SK-N-SH treated with all-trans-retinoic acid at 6 μM for 48 hours (cell line): ENCODE measurements at regions not wholly inside any gene's neighbourhood (a gene's known extent, or its start where the extent isn't known, plus 50 kb on each side); places are given as distances from the start of the nearest gene placed in this dataset.

ENCODE experiments used
- ATAC-seq: fragments of 200-7000 bp; cut with Tn5 transposase; 3 replicates; pipeline ENCODE4 v1.9.1; 2020; ENCODE audit warnings: mild to moderate bottlenecking, moderate library complexity
- CSDC2 ChIP-seq: fragments of 250-450 bp; sonication (Bioruptor Pico); IDR thresholded peaks from 2 replicates; pipeline ENCODE4 v1.5.0; 2020; ENCODE audit warnings: mild to moderate bottlenecking, moderate library complexity
- CSRNP3 ChIP-seq: fragments of 250-450 bp; sonication (Bioruptor Pico); IDR thresholded peaks from 2 replicates; pipeline ENCODE4 v1.5.1; 2021; ENCODE audit warnings: mild to moderate bottlenecking, moderate library complexity
- ESRRG ChIP-seq: fragments of 250-450 bp; sonication (Bioruptor Pico); IDR thresholded peaks from 2 replicates; pipeline ENCODE4 v1.6.1; 2021; ENCODE audit warnings: mild to moderate bottlenecking
- GLIS3 ChIP-seq: fragments of 250-450 bp; sonication (Bioruptor Pico); IDR thresholded peaks from 2 replicates; pipeline ENCODE4 v1.5.0; 2020; ENCODE audit warnings: mild to moderate bottlenecking, moderate library complexity
- ISL1 ChIP-seq: fragments of 250-450 bp; sonication (Bioruptor Pico); IDR thresholded peaks from 2 replicates; pipeline ENCODE4 v2.1.2; 2022; ENCODE audit warnings: mild to moderate bottlenecking, moderate library complexity
- OSR1 ChIP-seq: fragments of 250-450 bp; sonication (Bioruptor Pico); IDR thresholded peaks from 2 replicates; pipeline ENCODE4 v1.8.0; 2022; ENCODE audit warnings: moderate library complexity, mild to moderate bottlenecking, inconsistent platforms
- PPARA ChIP-seq: fragments of 250-450 bp; sonication (Bioruptor Pico); IDR thresholded peaks from 2 replicates; pipeline ENCODE4 v1.5.0; 2020; ENCODE audit warnings: mild to moderate bottlenecking, borderline replicate concordance
- RARB ChIP-seq: fragments of 250-450 bp; sonication (Bioruptor Pico); IDR thresholded peaks from 2 replicates; pipeline ENCODE4 v1.8.0; 2021; ENCODE audit warnings: mild to moderate bottlenecking, moderate library complexity
- SNAI2 ChIP-seq: fragments of 250-450 bp; sonication (Bioruptor Pico); IDR thresholded peaks from 2 replicates; pipeline ENCODE4 v1.5.0; 2020; ENCODE audit warnings: mild to moderate bottlenecking, moderate library complexity
- TCF4 ChIP-seq: fragments of 250-450 bp; sonication (Bioruptor Pico); IDR thresholded peaks from 2 replicates; pipeline ENCODE4 v1.8.0; 2021; ENCODE audit warnings: mild to moderate bottlenecking, moderate library complexity, borderline replicate concordance
- TOX ChIP-seq: fragments of 250-450 bp; sonication (Bioruptor Pico); IDR thresholded peaks from 2 replicates; pipeline ENCODE4 v1.8.0; 2021; ENCODE audit warnings: mild to moderate bottlenecking, moderate library complexity, borderline replicate concordance
- ZC3H10 ChIP-seq: fragments of 250-450 bp; sonication (Bioruptor Pico); IDR thresholded peaks from 2 replicates; pipeline ENCODE4 v1.5.1; 2021; ENCODE audit warnings: mild to moderate bottlenecking, moderate library complexity
- ZFP3 ChIP-seq: fragments of 250-450 bp; sonication (Bioruptor Pico); IDR thresholded peaks from 2 replicates; pipeline ENCODE4 v1.5.0; 2020; ENCODE audit warnings: mild to moderate bottlenecking, moderate library complexity
- ZFP30 ChIP-seq: fragments of 450-650 bp; formaldehyde crosslinking; IDR thresholded peaks from 2 replicates; pipeline ENCODE4 v1.5.0; 2022; ENCODE audit warnings: mild to moderate bottlenecking, moderate library complexity
- ZNF565 ChIP-seq: fragments of 450-650 bp; formaldehyde crosslinking; conservative IDR thresholded peaks from 2 replicates; pipeline ENCODE4 v1.5.0; 2020; ENCODE audit warnings: low read depth, mild to moderate bottlenecking, moderate library complexity
- ZNF70 ChIP-seq: fragments of 450-650 bp; formaldehyde crosslinking; IDR thresholded peaks from 2 replicates; pipeline ENCODE4 v1.5.0; 2020; ENCODE audit warnings: mild to moderate bottlenecking, moderate library complexity
- ZNF8 ChIP-seq: fragments of 450-650 bp; formaldehyde crosslinking; IDR thresholded peaks from 2 replicates; pipeline ENCODE4 v1.5.0; 2020; ENCODE audit warnings: mild to moderate bottlenecking, moderate library complexity
- TF ChIP-seq, protein P1 (sequence below): fragments of 250-450 bp; sonication (Bioruptor Pico); IDR thresholded peaks from 2 replicates; pipeline ENCODE4 v1.8.0; 2021; ENCODE audit warnings: low read depth, mild to moderate bottlenecking, moderate library complexity, borderline replicate concordance
- TF ChIP-seq, protein P2 (sequence below): fragments of 250-450 bp; sonication (Bioruptor Pico); IDR thresholded peaks from 2 replicates; pipeline ENCODE4 v1.5.1; 2020; ENCODE audit warnings: low read depth, mild to moderate bottlenecking, moderate library complexity
- TF ChIP-seq, protein P3 (sequence below): fragments of 250-450 bp; sonication (Bioruptor Pico); IDR thresholded peaks from 2 replicates; pipeline ENCODE4 v1.8.0; 2020; ENCODE audit warnings: mild to moderate bottlenecking, moderate library complexity, borderline replicate concordance
- TF ChIP-seq, protein P4 (sequence below): fragments of 250-450 bp; sonication (Bioruptor Pico); IDR thresholded peaks from 2 replicates; pipeline ENCODE4 v1.5.0; 2020; ENCODE audit warnings: mild to moderate bottlenecking, moderate library complexity

- TF ChIP-seq ZNF70 (CRISPR knock-in tag) (no peak), SNAI2 (CRISPR knock-in tag) (no peak), ZNF8 (no peak), ISL1 (CRISPR knock-in tag) (no peak), GLIS3 (no peak), RARB (CRISPR knock-in tag) (no peak), CSDC2 (CRISPR knock-in tag) (no peak), PPARA (CRISPR knock-in tag) (no peak), ZC3H10 (no peak), OSR1 (CRISPR knock-in tag) (no peak), TCF4 (no peak), ZNF565 (CRISPR knock-in tag) (no peak), ZFP30 (CRISPR knock-in tag) (no peak), ESRRG (CRISPR knock-in tag) (no peak), ZFP3 (CRISPR knock-in tag) (no peak), TOX (no peak)
- TF ChIP-seq, protein P1, sequence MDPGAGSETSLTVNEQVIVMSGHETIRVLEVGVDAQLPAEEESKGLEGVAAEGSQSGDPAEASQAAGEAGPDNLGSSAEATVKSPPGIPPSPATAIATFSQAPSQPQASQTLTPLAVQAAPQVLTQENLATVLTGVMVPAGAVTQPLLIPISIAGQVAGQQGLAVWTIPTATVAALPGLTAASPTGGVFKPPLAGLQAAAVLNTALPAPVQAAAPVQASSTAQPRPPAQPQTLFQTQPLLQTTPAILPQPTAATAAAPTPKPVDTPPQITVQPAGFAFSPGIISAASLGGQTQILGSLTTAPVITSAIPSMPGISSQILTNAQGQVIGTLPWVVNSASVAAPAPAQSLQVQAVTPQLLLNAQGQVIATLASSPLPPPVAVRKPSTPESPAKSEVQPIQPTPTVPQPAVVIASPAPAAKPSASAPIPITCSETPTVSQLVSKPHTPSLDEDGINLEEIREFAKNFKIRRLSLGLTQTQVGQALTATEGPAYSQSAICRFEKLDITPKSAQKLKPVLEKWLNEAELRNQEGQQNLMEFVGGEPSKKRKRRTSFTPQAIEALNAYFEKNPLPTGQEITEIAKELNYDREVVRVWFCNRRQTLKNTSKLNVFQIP: no peak
- TF ChIP-seq, protein P2, sequence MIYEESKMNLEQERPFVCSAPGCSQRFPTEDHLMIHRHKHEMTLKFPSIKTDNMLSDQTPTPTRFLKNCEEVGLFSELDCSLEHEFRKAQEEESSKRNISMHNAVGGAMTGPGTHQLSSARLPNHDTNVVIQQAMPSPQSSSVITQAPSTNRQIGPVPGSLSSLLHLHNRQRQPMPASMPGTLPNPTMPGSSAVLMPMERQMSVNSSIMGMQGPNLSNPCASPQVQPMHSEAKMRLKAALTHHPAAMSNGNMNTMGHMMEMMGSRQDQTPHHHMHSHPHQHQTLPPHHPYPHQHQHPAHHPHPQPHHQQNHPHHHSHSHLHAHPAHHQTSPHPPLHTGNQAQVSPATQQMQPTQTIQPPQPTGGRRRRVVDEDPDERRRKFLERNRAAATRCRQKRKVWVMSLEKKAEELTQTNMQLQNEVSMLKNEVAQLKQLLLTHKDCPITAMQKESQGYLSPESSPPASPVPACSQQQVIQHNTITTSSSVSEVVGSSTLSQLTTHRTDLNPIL (CRISPR knock-in tag): no peak
- TF ChIP-seq, protein P3, sequence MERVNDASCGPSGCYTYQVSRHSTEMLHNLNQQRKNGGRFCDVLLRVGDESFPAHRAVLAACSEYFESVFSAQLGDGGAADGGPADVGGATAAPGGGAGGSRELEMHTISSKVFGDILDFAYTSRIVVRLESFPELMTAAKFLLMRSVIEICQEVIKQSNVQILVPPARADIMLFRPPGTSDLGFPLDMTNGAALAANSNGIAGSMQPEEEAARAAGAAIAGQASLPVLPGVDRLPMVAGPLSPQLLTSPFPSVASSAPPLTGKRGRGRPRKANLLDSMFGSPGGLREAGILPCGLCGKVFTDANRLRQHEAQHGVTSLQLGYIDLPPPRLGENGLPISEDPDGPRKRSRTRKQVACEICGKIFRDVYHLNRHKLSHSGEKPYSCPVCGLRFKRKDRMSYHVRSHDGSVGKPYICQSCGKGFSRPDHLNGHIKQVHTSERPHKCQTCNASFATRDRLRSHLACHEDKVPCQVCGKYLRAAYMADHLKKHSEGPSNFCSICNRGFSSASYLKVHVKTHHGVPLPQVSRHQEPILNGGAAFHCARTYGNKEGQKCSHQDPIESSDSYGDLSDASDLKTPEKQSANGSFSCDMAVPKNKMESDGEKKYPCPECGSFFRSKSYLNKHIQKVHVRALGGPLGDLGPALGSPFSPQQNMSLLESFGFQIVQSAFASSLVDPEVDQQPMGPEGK (CRISPR knock-in tag): no peak
Observed at GRCh38 chr10:78559661-78560340, 509.0 kb upstream of the ZMIZ1 start.

GRCh38 chr10:78560341-78560688, 508.5 kb upstream of the ZMIZ1 start:
- no peak for ATAC-seq
- TF ChIP-seq TCF4 (no peak), ESRRG (CRISPR knock-in tag) (no peak), CSDC2 (CRISPR knock-in tag) (no peak), OSR1 (CRISPR knock-in tag) (no peak), ZNF70 (CRISPR knock-in tag) (no peak), PPARA (CRISPR knock-in tag) (no peak), TOX (no peak), ZNF565 (CRISPR knock-in tag) (no peak), CSRNP3 (no peak), ISL1 (CRISPR knock-in tag) (no peak), ZC3H10 (no peak)

More at GRCh38 chr10:78559661-78560340, 509.0 kb upstream of the ZMIZ1 start:
- ATAC-seq: no peak

DNA sequence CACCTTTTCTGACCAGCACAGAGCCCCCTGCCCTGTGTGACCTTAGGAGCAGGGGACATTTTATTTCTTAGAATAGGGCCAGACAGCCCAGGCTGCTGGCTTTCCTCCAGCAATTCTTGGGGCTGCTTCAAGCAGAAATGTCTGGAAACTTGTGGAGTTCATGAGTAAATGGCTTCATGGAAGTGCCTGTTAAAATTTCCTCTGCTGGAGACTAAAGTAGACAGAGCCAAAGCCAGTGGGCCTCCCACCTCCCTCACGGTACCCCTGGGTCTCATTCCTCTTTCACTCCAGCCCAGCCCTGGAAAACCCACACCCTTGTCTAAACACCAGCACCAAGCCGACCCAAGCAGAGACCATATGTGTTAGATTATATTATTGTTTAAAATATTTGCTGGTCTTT, 505.5 kb upstream of the ZMIZ1 start:
- TF ChIP-seq, protein P4, sequence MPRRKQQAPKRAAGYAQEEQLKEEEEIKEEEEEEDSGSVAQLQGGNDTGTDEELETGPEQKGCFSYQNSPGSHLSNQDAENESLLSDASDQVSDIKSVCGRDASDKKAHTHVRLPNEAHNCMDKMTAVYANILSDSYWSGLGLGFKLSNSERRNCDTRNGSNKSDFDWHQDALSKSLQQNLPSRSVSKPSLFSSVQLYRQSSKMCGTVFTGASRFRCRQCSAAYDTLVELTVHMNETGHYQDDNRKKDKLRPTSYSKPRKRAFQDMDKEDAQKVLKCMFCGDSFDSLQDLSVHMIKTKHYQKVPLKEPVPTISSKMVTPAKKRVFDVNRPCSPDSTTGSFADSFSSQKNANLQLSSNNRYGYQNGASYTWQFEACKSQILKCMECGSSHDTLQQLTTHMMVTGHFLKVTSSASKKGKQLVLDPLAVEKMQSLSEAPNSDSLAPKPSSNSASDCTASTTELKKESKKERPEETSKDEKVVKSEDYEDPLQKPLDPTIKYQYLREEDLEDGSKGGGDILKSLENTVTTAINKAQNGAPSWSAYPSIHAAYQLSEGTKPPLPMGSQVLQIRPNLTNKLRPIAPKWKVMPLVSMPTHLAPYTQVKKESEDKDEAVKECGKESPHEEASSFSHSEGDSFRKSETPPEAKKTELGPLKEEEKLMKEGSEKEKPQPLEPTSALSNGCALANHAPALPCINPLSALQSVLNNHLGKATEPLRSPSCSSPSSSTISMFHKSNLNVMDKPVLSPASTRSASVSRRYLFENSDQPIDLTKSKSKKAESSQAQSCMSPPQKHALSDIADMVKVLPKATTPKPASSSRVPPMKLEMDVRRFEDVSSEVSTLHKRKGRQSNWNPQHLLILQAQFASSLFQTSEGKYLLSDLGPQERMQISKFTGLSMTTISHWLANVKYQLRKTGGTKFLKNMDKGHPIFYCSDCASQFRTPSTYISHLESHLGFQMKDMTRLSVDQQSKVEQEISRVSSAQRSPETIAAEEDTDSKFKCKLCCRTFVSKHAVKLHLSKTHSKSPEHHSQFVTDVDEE (CRISPR knock-in tag): no peak
- TF ChIP-seq, protein P2 (CRISPR knock-in tag): no peak
- TF ChIP-seq, all 23 proteins: peak for 0
- ATAC-seq: no peak
